ENCODE measurements at regions not wholly inside any gene's neighbourhood (a gene's known extent, or its start where the extent isn't known, plus 50 kb on each side); places are given as distances from the start of the nearest gene placed in this dataset.
A peak's percentile ranks its signal among the peaks of the same experiment; 100 is the strongest.

DNA sequence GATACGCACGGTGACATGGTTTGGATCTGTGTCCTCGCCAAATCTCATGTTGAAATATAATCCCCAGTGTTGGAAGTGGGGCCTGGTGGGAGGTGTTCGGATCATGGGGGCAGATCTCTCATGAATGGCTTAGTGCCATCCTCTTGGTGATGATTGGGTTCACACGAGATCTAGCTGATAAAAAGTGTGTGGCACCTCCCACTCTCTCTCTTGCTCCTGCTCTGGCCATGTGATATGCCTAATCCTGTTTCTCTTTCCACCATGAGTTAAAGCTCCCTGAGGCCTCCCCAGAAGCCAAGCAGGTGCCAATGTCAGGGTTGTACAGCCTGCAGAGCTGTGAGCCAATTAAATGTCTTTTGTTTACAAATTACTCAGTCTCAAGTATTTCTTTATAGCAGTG is 303.1 kb upstream of the PLET1 start:
- peak in 3 of 4 donors; percentile 4 to 28 (median 18) for ATAC-seq
- intact Hi-C loops (cut with DNase I), result loop anchor here in 1 of 10 donors (10.0 kb wide), 1 partner anchor 349 kb away; no protein-coding TSS in a partner anchor
- TF ChIP-seq CTCF (IDR thresholded peaks at IDR 0.05) (no peak), POLR2A (IDR thresholded peaks at IDR 0.05) (no peak)

DNA sequence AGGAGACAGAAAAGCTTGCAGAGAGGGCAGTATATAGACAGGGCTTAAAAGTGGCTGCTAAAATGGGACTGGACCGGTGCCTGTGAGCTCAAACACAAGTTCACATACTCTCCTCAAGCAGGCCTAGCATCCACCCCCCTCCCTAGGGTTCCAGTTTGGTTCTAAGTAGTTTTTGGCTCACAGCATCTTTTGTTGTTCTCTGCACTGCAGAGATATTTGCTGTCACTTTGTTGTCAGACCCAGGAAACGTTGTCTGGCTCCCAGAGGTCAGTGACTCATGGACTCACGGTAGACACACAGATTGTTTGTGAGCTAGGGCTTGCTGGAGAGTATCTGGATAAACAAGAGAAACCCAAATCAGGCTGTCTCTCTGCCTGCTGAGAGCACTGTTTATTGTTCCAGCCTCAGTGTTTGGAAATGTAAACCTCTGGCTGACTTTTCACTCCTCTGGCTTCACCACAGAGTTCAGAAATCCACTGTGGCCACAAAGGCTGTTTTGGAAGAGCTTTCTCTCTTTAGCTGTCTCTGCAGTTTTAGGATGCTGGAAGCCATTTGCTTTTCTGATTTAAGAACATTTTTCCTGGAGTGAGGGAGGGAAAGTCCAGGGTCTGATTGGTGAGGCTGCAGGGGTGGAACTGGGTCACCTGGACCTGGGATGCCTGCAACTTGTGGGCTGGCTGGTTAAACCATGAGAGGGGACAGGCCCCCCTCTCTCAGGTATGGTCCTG is 303.7 kb upstream of the PLET1 start:
- peak overlapping the region; percentile 43 to 80 (median 62) for H3K27ac ChIP-seq
- 15 to 25% (median 19%) methylated on average over 3 of the region's 3 CpGs for WGBS, 4 donors
- H3K4me3 ChIP-seq, result no peak overlapping the region
- DNase-seq, result peak in 3 of 5 donors; percentile 16 to 63 (median 61)
- H3K9me3 ChIP-seq, result no peaks in the 10 kb centered on the region
- H3K36me3 ChIP-seq, result no peaks in the 10 kb centered on the region
- H3K27me3 ChIP-seq, result peaks cover 0 to under 1% (median 0%) of the 10 kb centered on the region in 9 donors
- peak; percentile 88 to 92 (median 90) for ATAC-seq
- H3K4me1 ChIP-seq, result peaks cover 0 to 19% (median 4%) of the 10 kb centered on the region in 12 donors
- no peak for TF ChIP-seq CTCF (IDR thresholded peaks at IDR 0.05)
- no peak for TF ChIP-seq POLR2A (IDR thresholded peaks at IDR 0.05)
- intact Hi-C loops (cut with DNase I), result loop anchor here in 1 of 10 donors (10.0 kb wide), 1 partner anchor 350 kb away; no protein-coding TSS in a partner anchor

More for the DNA sequence above, 303.1 kb upstream of the PLET1 start:
- Histone ChIP-seq H3K4me3 (no peak overlapping the region), H3K27ac (peak overlapping the region; percentile 2 to 80 (median 61)), H3K4me1 (peaks cover 0 to 19% (median 4%) of the 10 kb centered on the region in 12 donors), H3K9me3 (no peaks in the 10 kb centered on the region), H3K27me3 (no peaks in the 10 kb centered on the region), H3K36me3 (no peaks in the 10 kb centered on the region)
- no peak for DNase-seq
- 63 to 84% (median 71%) methylated on average over 5 of the region's 5 CpGs for WGBS, 4 donors

DNA sequence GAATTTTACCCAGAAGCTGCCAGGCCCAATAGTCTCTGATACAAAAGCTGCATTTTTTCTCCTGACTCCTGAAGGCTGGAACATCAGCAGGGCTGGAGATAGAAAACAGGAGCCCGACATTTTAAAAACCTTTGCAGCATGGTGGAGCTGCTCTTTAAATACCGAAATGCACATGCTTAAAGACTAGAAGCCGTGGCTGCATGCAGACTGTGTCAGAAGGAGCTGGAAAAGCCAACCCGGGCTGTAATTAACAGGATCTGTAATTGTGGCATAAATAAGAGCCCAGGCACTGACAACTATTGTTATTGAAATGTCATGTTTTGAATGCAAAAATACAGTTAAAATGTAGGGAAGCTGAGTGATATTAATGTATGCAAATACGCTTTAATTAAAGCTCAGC is 304.9 kb upstream of the PLET1 start:
- peaks cover 0 to 19% (median 4%) of the 10 kb centered on the region in 12 donors for H3K4me1 ChIP-seq
- no peak overlapping the region for H3K4me3 ChIP-seq
- ATAC-seq (no peak), DNase-seq (no peak)
- no peaks in the 10 kb centered on the region for H3K36me3 ChIP-seq
- 67 to 75% (median 71%) methylated on average over 5 of the region's 5 CpGs for WGBS, 4 donors
- TF ChIP-seq CTCF (IDR thresholded peaks at IDR 0.05) (no peak), POLR2A (IDR thresholded peaks at IDR 0.05) (no peak)
- H3K27ac ChIP-seq, result peak overlapping the region in 1 of 12 donors; percentile 80
- H3K27me3 ChIP-seq, result peaks cover 0 to 4% (median 0%) of the 10 kb centered on the region in 9 donors
- H3K9me3 ChIP-seq, result no peaks in the 10 kb centered on the region
- intact Hi-C loops (cut with DNase I), result loop anchor here in 1 of 10 donors (10.0 kb wide), 1 partner anchor 351 kb away; no protein-coding TSS in a partner anchor

DNA sequence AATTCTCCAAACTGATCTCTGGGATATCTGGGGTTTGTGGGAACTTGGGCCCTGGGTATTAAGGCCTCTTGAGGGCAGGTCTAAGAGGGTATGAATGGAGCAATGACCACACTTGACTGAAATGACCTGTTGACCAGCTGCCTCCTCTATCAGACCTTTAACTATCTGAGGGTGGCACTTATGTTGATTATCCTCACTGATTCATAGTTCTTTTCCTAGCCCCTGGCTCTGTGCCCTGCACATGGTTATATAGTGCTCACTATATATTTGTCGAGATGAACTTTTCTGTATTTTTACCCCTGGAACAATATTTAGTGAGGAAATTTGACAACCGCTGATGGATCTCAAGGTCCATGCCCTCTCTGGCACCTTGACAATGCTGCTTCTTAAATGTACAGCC is 305.5 kb upstream of the PLET1 start:
- intact Hi-C loops (cut with DNase I), result loop anchor here in 1 of 10 donors (10.0 kb wide), 1 partner anchor 351 kb away; no protein-coding TSS in a partner anchor

More for the DNA sequence above, 305.5 kb upstream of the PLET1 start:
- Histone ChIP-seq H3K4me1 (peaks cover 0 to 19% (median 4%) of the 10 kb centered on the region in 12 donors), H3K27me3 (peaks cover 0 to 4% (median 0%) of the 10 kb centered on the region in 9 donors), H3K36me3 (no peaks in the 10 kb centered on the region), H3K27ac (no peak overlapping the region), H3K4me3 (no peak overlapping the region), H3K9me3 (no peaks in the 10 kb centered on the region)
- TF ChIP-seq CTCF (IDR thresholded peaks at IDR 0.05) (no peak), POLR2A (IDR thresholded peaks at IDR 0.05) (no peak)
- WGBS, 4 donors, result 78 to 87% (median 82%) methylated on average over 2 of the region's 2 CpGs
- ATAC-seq (no peak), DNase-seq (no peak)
